Loucy (cell line): ENCODE measurements at regions not wholly inside any gene's neighbourhood (a gene's known extent, or its start where the extent isn't known, plus 50 kb on each side); places are given as distances from the start of the nearest gene placed in this dataset.

Source experiments
- CTCF ChIP-seq: fragments of 200-600 bp; sonication (generic); conservative IDR thresholded peaks from 2 replicates; pipeline ENCODE4 v1.5.1; 2014; ENCODE audit warnings: mild to moderate bottlenecking, antibody characterized with exemption, low read length
- EZH2phosphoT487 ChIP-seq: fragments of 200-600 bp; IDR thresholded peaks from 2 replicates; pipeline ENCODE4 v1.6.1; 2018; ENCODE audit warnings: antibody characterized with exemption, mild to moderate bottlenecking, moderate library complexity, borderline replicate concordance

GRCh38 chr11:130614591-130614990, 166.1 kb downstream of the ADAMTS15 start:
- TF ChIP-seq CTCF (no peak), EZH2phosphoT487 (no peak)
